GM23248 (cell line): ENCODE measurements at regions not wholly inside any gene's neighbourhood (a gene's known extent, or its start where the extent isn't known, plus 50 kb on each side); places are given as distances from the start of the nearest gene placed in this dataset.

Source experiments
- DNase-seq: peaks from one replicate; pipeline ENCODE4 v3.0.0-alpha.2; 2015
- H2AFZ ChIP-seq: fragments of 200-600 bp; sonication (generic); 2 replicates; pipeline ENCODE4 v1.6.1; 2016; ENCODE audit warnings: antibody characterized with exemption
- H3F3A ChIP-seq: fragments of 200-600 bp; sonication (generic); 2 replicates; pipeline ENCODE4 v1.6.1; 2016; ENCODE audit warnings: mild to moderate bottlenecking, antibody characterized with exemption, mixed run types; ENCODE audit not compliant: insufficient read depth
- H3K27ac ChIP-seq: fragments of 200-600 bp; sonication (generic); 2 replicates; pipeline ENCODE4 v1.5.1; 2016; ENCODE audit warnings: mild to moderate bottlenecking
- H3K27me3 ChIP-seq: fragments of 200-600 bp; sonication (generic); replicated peaks from 2 replicates; pipeline ENCODE4 v1.6.1; 2016; ENCODE audit warnings: mild to moderate bottlenecking; ENCODE audit not compliant: insufficient read depth
- H3K36me3 ChIP-seq: fragments of 200-600 bp; sonication (generic); 2 replicates; pipeline ENCODE4 v1.6.1; 2016; ENCODE audit warnings: low read depth, mild to moderate bottlenecking
- H3K4me1 ChIP-seq: fragments of 200-600 bp; sonication (generic); 2 replicates; pipeline ENCODE4 v1.6.1; 2016; ENCODE audit warnings: mild to moderate bottlenecking; ENCODE audit not compliant: insufficient read depth
- H3K4me2 ChIP-seq: fragments of 200-600 bp; sonication (generic); one replicate; pipeline ENCODE4 v1.6.1; 2016; ENCODE audit warnings: mild to moderate bottlenecking; ENCODE audit not compliant: unreplicated experiment
- H3K4me3 ChIP-seq: fragments of 200-600 bp; sonication (generic); 2 replicates; pipeline ENCODE4 v1.5.1; 2016; ENCODE audit warnings: mild to moderate bottlenecking
- H3K79me2 ChIP-seq: fragments of 200-600 bp; sonication (generic); 2 replicates; pipeline ENCODE4 v1.6.1; 2016; ENCODE audit warnings: mild to moderate bottlenecking; ENCODE audit not compliant: insufficient read depth
- H3K9ac ChIP-seq: fragments of 200-600 bp; sonication (generic); 2 replicates; pipeline ENCODE4 v1.6.1; 2016; ENCODE audit warnings: mild to moderate bottlenecking
- H3K9me2 ChIP-seq: fragments of 200-600 bp; sonication (generic); 2 replicates; pipeline ENCODE4 v1.6.1; 2016; ENCODE audit warnings: mixed run types, mild to moderate bottlenecking, moderate library complexity; ENCODE audit not compliant: insufficient read depth
- H3K9me3 ChIP-seq: fragments of 200-600 bp; sonication (generic); one replicate; pipeline ENCODE4 v1.6.1; 2017; ENCODE audit warnings: low read depth
- H4K20me1 ChIP-seq: fragments of 200-600 bp; sonication (generic); 2 replicates; pipeline ENCODE4 v1.6.0; 2016; ENCODE audit not compliant: insufficient read depth
- EZH2 ChIP-seq: fragments of 200-600 bp; sonication (generic); IDR thresholded peaks from 2 replicates; pipeline ENCODE4 v1.6.1; 2018; ENCODE audit warnings: antibody characterized with exemption, mild to moderate bottlenecking; ENCODE audit not compliant: insufficient read depth, poor library complexity, severe bottlenecking
- EZH2phosphoT487 ChIP-seq: fragments of 200-600 bp; sonication (generic); IDR thresholded peaks from 2 replicates; pipeline ENCODE4 v1.6.1; 2018; ENCODE audit warnings: antibody characterized with exemption, moderate library complexity, mild to moderate bottlenecking, low read depth; ENCODE audit not compliant: insufficient read depth
- WGBS, 2 experiments: methylation state at CpG; one replicate each; pipeline ENCODE4 v1.1.6; 2015 to 2017; ENCODE audit warnings: low lambda C conversion rate in 2 of 2, low coverage in 1 of 2; ENCODE audit errors: missing lambda C conversion rate in 2 of 2; 5-methylcytosine and 5-hydroxymethylcytosine counted together
- in situ Hi-C: fragments of 300-500 bp; cut with MboI; formaldehyde crosslinking; loops from 2 replicates; pipeline ENCODE4 v1.15.0; 2020

DNA sequence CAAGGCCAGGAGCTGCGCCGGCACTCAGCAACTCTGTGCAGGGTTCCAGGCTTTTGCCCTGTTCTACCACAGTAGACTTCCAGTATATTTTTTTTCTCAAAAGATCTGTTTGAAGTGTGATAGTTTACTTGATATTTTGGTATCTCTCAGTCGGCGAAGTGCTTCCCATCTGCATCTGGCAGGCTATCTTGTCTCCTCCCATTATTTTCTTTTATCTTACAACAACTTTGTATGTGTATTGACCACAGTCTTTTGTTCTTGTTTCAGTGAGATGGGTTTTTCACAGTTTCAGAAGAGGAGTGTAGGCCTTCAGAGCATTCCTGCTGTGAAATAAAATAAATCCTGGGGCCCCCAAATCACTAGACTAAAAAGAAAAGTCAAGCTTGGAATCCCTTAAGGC, 292.9 kb downstream of the PTGER3 start:
- Histone ChIP-seq H3K9ac (no peak overlapping the region), H3K79me2 (no peaks in the 10 kb centered on the region), H3F3A (no peaks in the 10 kb centered on the region), H3K9me2 (no peaks in the 10 kb centered on the region), H3K4me3 (no peak overlapping the region), H3K27me3 (no peaks in the 10 kb centered on the region), H3K27ac (no peak overlapping the region), H4K20me1 (no peaks in the 10 kb centered on the region), H3K4me2 (no peak overlapping the region), H3K4me1 (no peaks in the 10 kb centered on the region; the same call in none of the 2 replicates), H3K36me3 (no peaks in the 10 kb centered on the region), H2AFZ (no peak overlapping the region), H3K9me3 (no peaks in the 10 kb centered on the region)
- TF ChIP-seq EZH2, result no peak
- 96 to 97% methylated on average over 4 of the region's 4 CpGs for WGBS, 2 experiments
- DNase-seq, result no peak
- in situ Hi-C loops, result no loop called here

DNA sequence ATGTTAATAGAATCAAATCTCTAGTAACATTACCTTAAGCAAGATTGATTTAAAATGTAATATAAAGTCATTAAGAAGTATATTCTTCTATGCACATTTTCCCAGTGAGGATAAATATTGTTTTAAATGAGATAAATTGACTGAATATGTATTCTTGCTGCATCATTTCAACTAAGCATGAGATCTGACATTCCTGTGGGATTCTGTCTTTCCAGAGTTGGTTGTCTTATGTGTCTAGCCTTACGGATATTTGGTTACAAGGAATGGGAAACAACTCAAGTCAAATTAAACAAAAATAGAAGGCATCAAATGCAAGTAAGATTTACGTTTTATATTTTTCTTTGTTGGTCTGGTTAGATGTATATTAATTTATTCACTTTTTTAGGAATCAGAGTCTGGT, 287.5 kb downstream of the PTGER3 start:
- H2AFZ ChIP-seq, result no peak overlapping the region
- no peak overlapping the region for H3K4me2 ChIP-seq
- peak; percentile 6 for DNase-seq
- no peaks in the 10 kb centered on the region for H3K27me3 ChIP-seq
- H3F3A ChIP-seq, result peaks cover 7% of the 10 kb centered on the region
- H4K20me1 ChIP-seq, result no peaks in the 10 kb centered on the region
- TF ChIP-seq EZH2phosphoT487 (no peak), EZH2 (no peak)
- no peak overlapping the region for H3K9ac ChIP-seq
- no peak overlapping the region for H3K27ac ChIP-seq
- in situ Hi-C loops, result no loop called here
- H3K9me3 ChIP-seq, result no peaks in the 10 kb centered on the region
- H3K4me3 ChIP-seq, result no peak overlapping the region
- 46 to 52% methylated on average over 2 of the region's 2 CpGs for WGBS, 2 experiments
- H3K36me3 ChIP-seq, result no peaks in the 10 kb centered on the region
- H3K9me2 ChIP-seq, result no peaks in the 10 kb centered on the region
- no peaks in the 10 kb centered on the region for H3K79me2 ChIP-seq
- H3K4me1 ChIP-seq, result peaks cover 13% of the 10 kb centered on the region

DNA sequence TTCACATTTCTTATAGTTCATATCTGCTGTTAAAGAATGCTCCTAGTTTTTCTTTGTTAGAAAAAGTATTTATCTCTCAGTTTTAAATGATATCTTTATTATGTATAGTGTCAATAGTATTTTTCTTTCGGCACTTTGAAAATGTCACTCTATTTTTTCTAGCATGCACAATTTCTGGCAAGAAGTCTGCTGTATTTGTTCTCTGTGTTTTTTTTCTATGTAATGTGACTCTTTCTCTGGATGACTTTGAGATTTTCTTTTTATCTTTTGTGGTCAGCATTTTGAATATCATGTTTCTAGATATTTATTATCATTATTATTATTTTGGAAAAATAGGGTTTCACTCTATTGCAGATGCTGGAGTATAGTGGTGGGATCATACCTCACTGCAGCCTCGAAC, 285.2 kb downstream of the PTGER3 start:
- TF ChIP-seq EZH2phosphoT487, result no peak
- TF ChIP-seq EZH2, result no peak
- no peaks in the 10 kb centered on the region for H3K9me2 ChIP-seq

DNA sequence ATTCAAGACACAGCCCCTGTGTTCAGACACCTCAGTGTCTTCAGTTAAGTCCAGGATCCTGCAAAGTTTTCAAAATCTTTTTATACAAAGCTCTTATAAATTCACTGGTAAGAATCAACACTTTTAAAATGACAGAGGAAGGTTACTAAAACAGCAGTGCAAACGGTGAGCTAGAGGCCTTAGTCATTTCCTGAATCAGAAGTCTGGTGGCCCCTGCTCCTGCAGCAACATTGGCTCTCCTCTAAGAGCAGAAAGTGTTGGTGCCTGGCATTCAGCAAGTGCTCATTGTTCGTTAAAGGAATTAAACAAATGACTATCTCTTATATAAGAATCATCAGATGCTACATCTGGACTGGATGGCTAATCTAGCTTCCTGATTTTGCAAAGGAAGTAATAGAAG, 282.9 kb downstream of the PTGER3 start:
- Histone ChIP-seq H4K20me1 (no peaks in the 10 kb centered on the region), H2AFZ (no peak overlapping the region), H3K9ac (no peak overlapping the region), H3K9me2 (no peaks in the 10 kb centered on the region), H3K4me2 (peak overlapping the region; percentile 24), H3K79me2 (no peaks in the 10 kb centered on the region), H3K4me3 (no peak overlapping the region), H3K36me3 (no peaks in the 10 kb centered on the region), H3K4me1 (peaks cover 38% of the 10 kb centered on the region), H3F3A (peaks cover 32% of the 10 kb centered on the region), H3K9me3 (no peaks in the 10 kb centered on the region), H3K27me3 (no peaks in the 10 kb centered on the region), H3K27ac (no peak overlapping the region)
- WGBS, 2 experiments, result 5 to 7% methylated on average over 2 of the region's 2 CpGs
- TF ChIP-seq EZH2, result no peak
- TF ChIP-seq EZH2phosphoT487, result no peak
- in situ Hi-C loops, result no loop called here
- peak; percentile 75 for DNase-seq

More for the DNA sequence above, 285.2 kb downstream of the PTGER3 start:
- H3K9ac ChIP-seq, result no peak overlapping the region
- no peaks in the 10 kb centered on the region for H3K36me3 ChIP-seq
- WGBS, 2 experiments, result 89 to 92% methylated on average over 2 of the region's 2 CpGs
- no peaks in the 10 kb centered on the region for H3K79me2 ChIP-seq
- DNase-seq, result no peak
- H3K4me1 ChIP-seq, result peaks cover 34% of the 10 kb centered on the region
- no peak overlapping the region for H2AFZ ChIP-seq
- no peak overlapping the region for H3K4me2 ChIP-seq
- H3K27me3 ChIP-seq, result no peaks in the 10 kb centered on the region
- H4K20me1 ChIP-seq, result no peaks in the 10 kb centered on the region
- in situ Hi-C loops, result no loop called here
- H3K9me3 ChIP-seq, result no peaks in the 10 kb centered on the region
- no peak overlapping the region for H3K4me3 ChIP-seq
- H3K27ac ChIP-seq, result no peak overlapping the region
- peaks cover 20% of the 10 kb centered on the region for H3F3A ChIP-seq

DNA sequence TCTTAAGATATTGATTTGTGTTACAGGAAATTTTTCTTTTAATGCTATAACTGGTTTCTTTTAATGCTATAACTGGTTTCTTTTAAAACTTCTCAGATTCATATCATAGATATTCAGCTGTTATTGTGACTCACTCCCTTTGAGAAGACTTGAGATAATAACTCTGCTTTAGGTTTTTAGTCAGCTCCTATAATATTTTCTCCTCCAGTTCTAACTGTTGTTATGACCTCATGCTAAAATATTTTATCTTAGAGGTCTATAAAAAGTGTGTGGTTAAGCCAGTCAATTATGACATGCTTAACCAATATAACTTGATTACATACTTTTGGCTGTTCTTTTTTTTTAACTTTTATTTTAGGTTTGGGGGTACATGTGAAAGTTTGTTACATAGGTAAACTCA, 280.2 kb downstream of the PTGER3 start:
- H3K36me3 ChIP-seq, result no peaks in the 10 kb centered on the region
- 0 out of 2 replicates have a peak overlapping the region, but pooled peaks have one; percentile 7 for H3K27ac ChIP-seq
- H2AFZ ChIP-seq, result no peak overlapping the region
- H3K4me2 ChIP-seq, result peak overlapping the region; percentile 41
- no peak overlapping the region for H3K9ac ChIP-seq
- peak; percentile 72 for DNase-seq
- H3K4me1 ChIP-seq, result peaks cover 38% of the 10 kb centered on the region
- no peak overlapping the region for H3K4me3 ChIP-seq
- no peaks in the 10 kb centered on the region for H3K27me3 ChIP-seq
- peaks cover 3% of the 10 kb centered on the region for H3K9me3 ChIP-seq
- no peaks in the 10 kb centered on the region for H4K20me1 ChIP-seq
- in situ Hi-C loops, result no loop called here
- H3K79me2 ChIP-seq, result no peaks in the 10 kb centered on the region
- TF ChIP-seq EZH2phosphoT487, result no peak
- no peak for TF ChIP-seq EZH2
- peaks cover 32% of the 10 kb centered on the region for H3F3A ChIP-seq
- H3K9me2 ChIP-seq, result no peaks in the 10 kb centered on the region
